ENCODE measurements at regions not wholly inside any gene's neighbourhood (a gene's known extent, or its start where the extent isn't known, plus 50 kb on each side); places are given as distances from the start of the nearest gene placed in this dataset.

GRCh38 chr3:27827041-27827440 is 104.9 kb upstream of the EOMES start:
- no peaks in the 10 kb centered on the region for H3K9me3 ChIP-seq (ENCODE audit: control insufficient read depth in 1 of 2, insufficient read depth in 1 of 2, low read depth in 1 of 2, low read length in 2 of 2)
- ATAC-seq (no peak), DNase-seq (ENCODE audit: low read depth, low spot score) (no peak)
- ChIA-PET RAD21 (ENCODE audit: low non-redundant PET in 1 of 2, low total read pairs in 2 of 2, uncharacterized antibody in 2 of 2, unreplicated experiment in 2 of 2) (no interaction called here), POLR2A (no interaction called here), CTCF (no interaction called here)
- H3K27me3 ChIP-seq (ENCODE audit: insufficient read depth, low read length) = no peaks in the 10 kb centered on the region
- H3K9ac ChIP-seq (ENCODE audit: low read length) = no peak overlapping the region
- H3K27ac ChIP-seq (ENCODE audit: low read depth, low read length) = no peak overlapping the region
- no peaks in the 10 kb centered on the region for H3K79me2 ChIP-seq (ENCODE audit: insufficient read depth, low read length)
- H3K9me2 ChIP-seq (ENCODE audit: insufficient read depth) = no peaks in the 10 kb centered on the region
- no peak overlapping the region for H3K4me2 ChIP-seq (ENCODE audit: low read length)
- H3K4me3 ChIP-seq (replicated peaks in 1 of 2; ENCODE audit: low read depth in 1 of 2, low read length in 2 of 2) = no peak overlapping the region
- intact Hi-C loops (cut with micrococcal nuclease) = no loop called here
- H3K36me3 ChIP-seq (ENCODE audit: control insufficient read depth in 1 of 2, insufficient read depth in 2 of 2, low read length in 2 of 2) = no peaks in the 10 kb centered on the region
- BruUV-seq (replicated peaks) = no TSS peak
- H4K20me1 ChIP-seq (ENCODE audit: insufficient read depth) = no peaks in the 10 kb centered on the region
- TF ChIP-seq REST (IDR thresholded peaks at IDR 0.05; ENCODE audit: low read depth) (no peak), CBX3 (IDR thresholded peaks at IDR 0.05; ENCODE audit: low read depth) (no peak), FOSL1 (IDR thresholded peaks at IDR 0.05; ENCODE audit: low read depth) (no peak), EZH2 (IDR thresholded peaks at IDR 0.05) (no peak), CTCF (IDR thresholded peaks at IDR 0.05 in 2 of 3, conservative IDR thresholded peaks at IDR 0.05 in 1 of 3; ENCODE audit: borderline replicate concordance in 1 of 3, insufficient read depth in 1 of 3, low read depth in 2 of 3, low read length in 2 of 3) (no peak), POLR2A (IDR thresholded peaks at IDR 0.05; ENCODE audit: borderline replicate concordance, extremely low read depth, insufficient read depth, insufficient read length) (no peak), EGR1 (IDR thresholded peaks at IDR 0.05; ENCODE audit: low read depth) (no peak), CEBPB (IDR thresholded peaks at IDR 0.05; ENCODE audit: low read depth) (no peak), EZH2phosphoT487 (IDR thresholded peaks at IDR 0.05; ENCODE audit: borderline replicate concordance) (no peak), POLR2AphosphoS5 (IDR thresholded peaks at IDR 0.05; ENCODE audit: low read depth, low read length) (no peak), SIN3A (IDR thresholded peaks at IDR 0.05; ENCODE audit: low read depth) (no peak), JUND (IDR thresholded peaks at IDR 0.05) (no peak), MAX (IDR thresholded peaks at IDR 0.05) (no peak), ZFX (IDR thresholded peaks at IDR 0.05) (no peak), ATF3 (IDR thresholded peaks at IDR 0.05) (no peak), ELF1 (IDR thresholded peaks at IDR 0.05; ENCODE audit: borderline replicate concordance, low read depth) (no peak), YY1 (IDR thresholded peaks at IDR 0.05; ENCODE audit: extremely low read depth, insufficient replicate concordance, low read depth, low read length) (no peak), ZBTB33 (IDR thresholded peaks at IDR 0.05; ENCODE audit: extremely low read depth, insufficient replicate concordance, low read length) (no peak), SP1 (IDR thresholded peaks at IDR 0.05; ENCODE audit: low read depth) (no peak)
- no peaks in the 10 kb centered on the region for H3K4me1 ChIP-seq (ENCODE audit: control insufficient read depth in 1 of 2, insufficient read depth in 2 of 2, low read length in 2 of 2)
- H2AFZ ChIP-seq (ENCODE audit: low read depth, low read length, poor library complexity, severe bottlenecking) = no peak overlapping the region
